NCI-H748 (cell line): ENCODE measurements at regions not wholly inside any gene's neighbourhood (a gene's known extent, or its start where the extent isn't known, plus 50 kb on each side); places are given as distances from the start of the nearest gene placed in this dataset.

ENCODE experiments used
- DNase-seq: peaks from one replicate; lab custom pipeline; 2025; ENCODE audit not compliant: unreplicated experiment; lab: John Stamatoyannopoulos, UW

DNA sequence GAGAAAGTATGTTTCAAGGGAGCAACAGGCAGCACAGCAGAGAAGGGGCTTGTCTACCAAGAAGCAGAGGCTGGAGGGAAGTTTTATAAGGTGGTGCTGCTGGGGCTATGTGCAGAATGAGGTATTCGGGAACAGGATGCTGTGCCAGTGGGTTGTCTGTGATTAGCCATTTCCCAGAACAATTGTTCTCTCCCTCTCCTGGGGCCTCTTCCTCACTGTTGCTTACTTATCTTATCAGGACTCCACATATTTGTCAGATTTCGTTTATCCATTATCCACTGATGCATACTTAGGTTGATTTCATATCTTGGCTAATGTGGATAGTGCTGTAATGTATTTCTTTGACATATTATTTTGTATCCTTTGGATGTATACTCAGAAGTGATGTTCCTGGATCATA, 195.1 kb upstream of the RTL1 start:
- peak; percentile 29 for DNase-seq

DNA sequence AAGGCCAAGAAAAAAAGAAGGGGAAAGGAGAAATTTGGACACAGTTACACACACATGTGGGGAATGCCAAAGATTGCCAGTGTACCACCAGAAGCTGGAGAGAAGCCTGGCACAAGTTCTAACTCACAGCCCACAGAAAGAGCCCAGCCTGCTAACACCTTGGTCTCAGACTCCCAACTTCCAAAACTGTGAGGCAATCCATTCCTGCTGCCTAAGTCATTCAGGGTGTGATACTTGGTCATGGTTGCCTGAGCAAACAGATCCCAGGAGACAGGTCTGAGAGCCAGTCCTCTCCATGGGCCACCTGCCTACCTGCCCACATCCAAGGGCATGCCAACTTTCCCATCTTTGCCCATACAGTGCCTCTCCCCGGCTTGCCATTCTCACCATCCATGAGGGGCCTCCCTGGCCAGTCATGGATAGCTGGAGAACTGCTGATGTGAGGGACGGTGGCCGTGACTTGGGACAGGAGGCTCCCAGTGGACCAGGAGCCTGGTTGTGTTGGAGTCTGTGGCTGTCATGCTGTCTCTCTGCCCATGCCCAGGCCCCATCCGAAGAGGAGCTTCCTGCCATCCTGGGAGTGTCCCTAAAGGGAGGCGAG, 198.0 kb upstream of the RTL1 start:
- DNase-seq: no peak

DNA sequence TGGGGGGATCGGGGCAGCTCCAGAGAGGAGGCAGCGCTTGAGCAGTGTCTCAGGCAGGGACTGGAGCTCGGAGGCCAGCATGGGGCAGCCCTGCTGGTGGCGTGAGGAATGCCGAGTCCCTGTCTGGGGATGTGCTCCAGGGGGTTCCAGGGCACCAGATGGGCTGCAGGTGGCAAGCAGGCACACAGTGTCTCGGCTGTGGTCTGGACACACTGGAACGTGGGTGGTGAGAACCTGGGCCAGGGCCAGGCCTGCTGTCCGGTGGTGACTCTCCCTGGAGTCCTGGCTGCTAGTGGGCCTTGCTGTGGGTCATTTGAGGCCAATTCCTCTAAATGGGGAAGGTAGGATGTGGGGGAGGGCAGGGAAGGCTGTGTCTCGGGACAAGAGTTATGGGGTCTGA, 199.4 kb upstream of the RTL1 start:
- no peak for DNase-seq

DNA sequence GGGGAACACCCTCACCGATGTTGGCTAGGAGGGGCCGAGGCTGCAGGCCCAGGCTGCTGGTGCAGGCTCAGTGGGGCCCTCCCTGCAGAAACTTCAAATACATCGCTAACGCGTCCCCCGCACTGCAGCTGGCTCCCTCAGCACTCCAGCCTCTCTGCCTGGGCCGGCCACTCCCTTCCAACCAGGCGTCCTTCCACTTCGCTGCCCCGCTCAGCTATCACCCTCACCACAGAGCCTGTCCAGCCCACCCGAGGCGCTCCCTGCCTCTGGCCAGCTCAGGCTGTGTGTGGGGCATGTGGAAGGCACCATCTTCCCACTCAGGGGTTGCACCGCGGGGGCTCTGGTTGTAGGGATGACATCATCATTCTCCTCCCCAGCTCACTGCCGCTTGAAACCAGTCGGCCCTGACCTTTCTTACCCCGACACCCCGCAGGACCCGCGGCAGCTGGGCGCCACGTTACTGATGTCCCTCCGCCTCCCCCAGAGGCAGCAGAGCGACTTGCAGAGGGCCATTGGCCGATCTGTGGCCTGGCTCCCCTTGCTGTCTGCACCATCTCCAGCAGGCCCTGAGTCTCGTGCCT, 199.9 kb upstream of the RTL1 start:
- DNase-seq: no peak

DNA sequence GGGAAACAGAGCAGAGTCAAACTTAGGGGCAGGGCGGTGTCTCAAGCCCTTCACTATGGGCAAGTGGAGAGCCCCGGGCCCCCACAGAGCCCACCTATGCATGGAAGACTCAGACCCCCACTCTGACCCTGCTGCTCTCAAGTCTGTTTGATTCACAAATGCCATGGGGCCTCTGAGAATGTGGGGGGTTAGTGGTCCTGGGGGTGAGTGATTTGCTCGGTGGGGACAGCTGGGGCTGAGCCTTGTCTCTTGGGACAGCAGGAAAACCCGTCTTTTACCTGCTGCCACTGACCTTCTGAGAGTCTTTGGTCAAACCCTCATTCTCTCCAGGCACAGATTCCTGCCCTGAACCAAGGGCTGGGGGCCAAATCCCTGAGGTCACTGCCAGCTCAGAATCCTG, 201.0 kb upstream of the RTL1 start:
- DNase-seq: no peak

DNA sequence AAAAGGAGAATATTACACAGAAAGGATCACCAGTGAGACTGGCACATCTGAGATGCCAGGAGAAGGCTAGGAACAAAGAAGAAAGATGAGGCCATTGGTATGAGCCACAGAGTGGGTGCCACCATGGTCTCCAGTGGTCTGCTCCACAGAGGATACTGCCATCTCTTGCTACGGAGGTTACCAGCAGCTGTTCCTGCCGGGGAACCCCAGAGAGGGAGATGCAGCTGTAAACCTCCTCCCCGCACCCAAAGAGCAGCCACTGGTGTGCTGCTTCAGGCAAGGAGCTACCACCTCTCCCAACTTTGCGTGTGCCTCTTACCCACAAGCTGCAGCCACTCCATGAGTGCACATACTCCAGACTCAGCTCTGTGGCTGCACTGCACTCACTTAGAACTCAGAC, 201.5 kb upstream of the RTL1 start:
- no peak for DNase-seq

DNA sequence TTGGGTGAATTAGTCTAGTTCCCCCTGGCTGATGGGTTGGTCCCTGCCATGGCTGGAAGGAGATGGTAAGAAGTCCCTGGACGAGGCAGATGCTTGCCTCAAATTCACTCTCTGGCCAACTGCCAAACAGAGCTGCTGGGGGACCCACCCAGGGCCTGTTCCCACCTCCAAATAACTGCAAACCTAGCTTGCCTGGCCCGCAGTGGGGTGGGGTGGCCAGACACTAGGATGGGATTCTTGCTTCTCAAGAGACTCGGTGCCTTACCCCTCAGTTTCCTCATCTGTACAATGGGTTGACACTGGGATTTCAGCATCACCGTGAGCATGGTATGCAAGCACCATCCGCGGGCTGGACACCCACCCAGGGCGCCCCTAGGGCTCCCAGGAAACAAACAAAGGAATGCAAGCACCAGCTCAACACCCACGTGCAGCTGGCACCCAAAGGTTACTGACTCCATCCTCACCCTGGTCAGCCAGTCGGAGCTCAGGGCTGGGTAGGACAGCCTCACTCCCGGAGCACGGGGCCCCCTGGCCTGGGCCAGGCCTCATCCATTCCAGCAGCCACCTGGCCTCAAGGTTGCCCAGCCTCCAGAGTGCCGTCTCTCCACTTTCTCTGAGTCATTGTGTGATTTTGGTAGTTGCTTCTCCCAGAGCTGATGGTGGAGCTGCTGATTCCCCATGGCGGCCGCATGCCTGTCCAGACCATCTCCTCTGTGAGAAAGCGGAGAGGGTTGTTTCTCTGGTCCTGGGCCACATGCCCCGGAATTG, 205.2 kb upstream of the RTL1 start:
- DNase-seq: no peak

DNA sequence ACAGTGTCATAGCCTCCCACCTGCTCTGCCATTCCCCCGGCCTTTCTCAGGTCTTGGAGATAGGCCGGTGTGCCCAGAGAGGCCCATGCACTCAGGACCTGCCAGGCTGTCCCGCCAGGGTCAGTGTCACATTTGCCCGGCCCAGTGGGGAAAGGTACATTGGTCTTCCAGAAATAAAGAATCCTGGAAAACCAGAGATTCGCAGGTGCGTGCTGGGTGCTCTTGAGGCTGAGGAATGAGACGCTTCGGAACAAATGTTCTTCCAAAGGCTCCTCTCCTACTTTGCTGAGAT, 205.8 kb upstream of the RTL1 start:
- DNase-seq: no peak

DNA sequence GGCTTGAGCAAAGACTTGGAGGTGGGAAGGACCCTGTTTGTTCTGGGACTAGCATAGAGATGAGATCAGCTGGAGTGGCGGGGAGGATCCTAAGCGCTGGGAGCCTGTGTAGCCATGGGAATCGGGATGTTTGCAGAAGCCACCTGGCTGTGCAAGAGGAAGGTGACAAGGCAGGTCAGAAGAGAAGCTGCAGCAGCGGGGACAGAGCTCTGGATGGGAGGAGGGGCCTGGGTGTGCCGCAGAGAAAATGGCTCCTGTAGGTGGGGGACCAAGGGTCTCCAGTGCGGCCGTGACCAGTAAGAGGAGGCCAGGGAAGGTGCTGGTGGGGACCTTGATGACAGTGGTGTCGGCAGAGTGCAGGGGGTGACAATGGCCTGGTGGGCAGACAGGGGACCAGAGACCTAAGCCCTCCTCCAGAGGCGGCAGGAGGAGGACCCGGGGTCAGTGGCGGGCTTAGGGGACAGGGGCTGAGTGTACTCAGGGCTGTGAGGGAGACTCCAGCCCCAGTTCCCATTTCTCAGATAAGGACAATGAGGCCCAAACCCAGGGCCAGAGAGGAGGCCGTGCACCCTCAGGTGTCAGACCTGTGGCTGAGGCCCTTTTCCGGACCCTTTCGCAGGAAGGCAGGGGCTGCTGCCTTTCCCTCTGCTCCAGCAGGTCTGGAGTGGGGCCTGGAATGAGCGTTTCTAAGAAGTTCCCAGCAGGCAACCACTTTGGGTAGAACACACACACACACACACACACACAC, 206.6 kb upstream of the RTL1 start:
- peak; percentile 78 for DNase-seq

DNA sequence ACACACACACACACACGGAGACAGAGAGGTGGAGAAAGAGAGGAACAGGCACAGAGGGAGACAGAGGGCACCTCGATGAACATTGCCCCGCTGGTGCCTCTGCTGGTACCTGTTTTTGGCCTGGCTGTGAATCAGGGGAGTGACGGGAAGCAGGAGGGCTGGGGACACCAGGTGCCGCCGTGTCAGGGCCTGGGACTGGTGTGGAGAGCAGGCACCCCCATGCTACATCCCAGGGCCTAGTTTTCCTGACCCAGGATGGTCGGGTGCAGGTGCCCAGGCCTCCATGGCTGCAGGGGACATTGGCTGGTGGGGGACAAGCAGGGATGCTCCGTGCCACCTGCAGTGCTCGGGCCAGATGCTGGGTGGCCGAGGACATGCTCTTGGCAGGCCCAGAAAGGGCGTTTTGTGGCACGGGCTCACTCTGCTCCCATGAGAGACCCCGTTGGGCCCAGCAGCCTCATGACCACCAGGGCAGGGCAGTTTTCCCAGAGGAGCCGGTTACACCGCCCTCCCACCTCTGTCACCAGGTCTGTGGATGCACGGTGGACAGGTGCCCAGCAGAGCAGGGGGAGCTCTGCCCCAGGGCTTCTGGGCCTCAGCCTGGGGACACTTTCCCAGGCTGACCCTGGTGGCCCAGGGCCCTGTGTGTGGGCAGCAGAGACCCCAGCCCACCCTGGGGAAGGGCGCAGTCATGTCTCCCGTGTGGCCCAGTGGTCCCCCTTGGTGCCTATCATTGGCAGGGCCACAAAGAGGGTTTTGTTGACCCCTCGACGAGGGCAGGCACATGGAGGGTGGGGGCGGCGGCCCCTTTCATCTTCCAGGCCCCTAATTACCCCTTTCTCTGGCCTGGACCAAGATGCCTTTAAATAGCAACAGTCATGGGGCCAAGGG, 207.5 kb upstream of the RTL1 start:
- DNase-seq: no peak

DNA sequence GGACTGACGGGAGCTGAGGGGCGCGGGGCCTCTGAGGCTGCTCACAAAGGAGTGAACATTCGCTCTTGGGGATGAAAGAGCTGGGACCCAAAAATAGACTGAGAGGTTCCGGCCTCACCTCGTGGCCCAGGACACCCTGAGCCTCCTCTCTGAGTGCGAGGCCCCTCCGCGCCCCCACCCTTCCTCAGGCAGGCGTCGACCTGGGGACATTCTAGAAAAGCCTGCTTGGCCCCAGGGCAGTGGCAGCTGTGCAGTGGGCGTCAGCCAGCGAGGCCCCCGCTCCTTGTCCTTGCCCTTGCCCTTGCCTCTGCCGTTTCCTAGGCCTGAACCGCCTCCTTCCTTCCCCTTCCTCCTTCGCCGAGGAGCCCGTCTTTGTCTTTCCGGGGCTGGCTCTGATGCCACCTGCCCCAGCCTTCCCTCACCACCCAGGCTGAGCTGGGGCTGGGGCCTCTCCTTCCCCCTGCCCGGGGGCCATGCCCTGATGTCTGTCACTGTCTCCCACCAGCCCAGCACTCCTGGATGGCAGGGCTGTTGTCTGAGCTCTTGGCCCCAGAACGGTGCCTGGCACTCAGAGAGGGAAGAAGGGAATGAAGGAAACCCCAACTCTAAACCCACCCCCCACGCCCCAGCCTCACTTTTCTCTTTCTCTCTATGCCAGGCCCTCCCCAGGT, 208.2 kb upstream of the RTL1 start:
- no peak for DNase-seq

DNA sequence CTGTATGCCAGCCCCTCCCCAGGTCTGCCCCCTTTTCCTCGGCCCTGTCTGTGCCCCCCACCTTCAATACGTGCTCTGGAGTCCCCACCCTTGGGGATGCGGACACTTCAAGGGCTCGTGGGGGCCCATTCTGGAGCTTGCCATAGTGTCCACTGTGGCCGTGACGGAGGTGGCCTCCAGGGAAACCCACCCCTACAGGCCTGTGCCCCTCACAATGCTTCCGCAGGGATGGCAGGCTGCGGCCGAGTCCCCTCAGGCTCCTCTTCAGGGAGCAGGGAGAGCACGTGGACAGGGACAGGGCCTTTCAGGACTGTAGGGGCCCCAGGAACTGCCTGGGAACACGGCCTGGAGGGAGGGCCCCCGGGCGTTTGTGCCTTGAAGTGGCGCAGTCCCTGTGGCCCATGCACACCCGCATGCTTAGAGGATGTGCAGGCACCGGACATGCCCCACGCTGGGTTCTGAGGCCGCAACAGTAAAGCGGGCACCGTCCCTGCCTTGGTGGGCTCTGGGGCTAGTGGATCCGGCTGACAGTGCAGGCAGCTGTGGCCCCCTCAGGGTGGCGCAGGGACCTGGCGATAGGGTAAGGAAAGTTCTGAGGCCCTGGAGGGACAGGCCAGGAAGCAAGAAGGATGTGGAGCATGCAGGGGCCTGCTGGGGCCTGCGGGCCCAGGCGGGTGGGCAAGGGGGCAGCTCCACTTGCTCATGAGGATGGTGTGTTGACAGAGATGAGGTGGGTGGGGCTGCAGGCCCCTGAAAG, 209.0 kb upstream of the RTL1 start:
- DNase-seq: no peak

DNA sequence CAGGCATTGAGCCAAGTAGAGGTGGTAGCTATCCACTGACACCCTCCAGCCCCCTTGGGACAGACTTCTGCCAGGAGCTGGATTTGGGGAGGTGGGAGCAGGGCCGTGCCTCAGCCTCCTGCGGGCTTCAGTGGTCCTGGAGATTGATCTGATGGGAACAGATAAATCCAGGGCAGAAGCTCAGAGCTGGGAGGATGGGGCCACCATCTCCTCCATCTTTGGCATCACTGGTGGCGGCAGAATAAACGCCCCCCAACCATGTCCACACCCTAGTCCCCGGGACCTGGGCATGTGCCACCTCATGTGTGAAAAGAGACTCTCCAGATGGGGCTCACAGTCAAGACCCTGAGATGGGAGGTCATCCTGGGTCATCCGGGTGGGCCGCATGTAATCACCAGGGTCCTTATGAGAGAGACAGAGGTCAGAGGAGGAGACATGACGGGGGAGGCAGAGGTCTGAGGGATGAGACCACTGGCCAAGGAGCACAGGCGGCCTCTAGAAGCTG, 209.6 kb upstream of the RTL1 start:
- no peak for DNase-seq

DNA sequence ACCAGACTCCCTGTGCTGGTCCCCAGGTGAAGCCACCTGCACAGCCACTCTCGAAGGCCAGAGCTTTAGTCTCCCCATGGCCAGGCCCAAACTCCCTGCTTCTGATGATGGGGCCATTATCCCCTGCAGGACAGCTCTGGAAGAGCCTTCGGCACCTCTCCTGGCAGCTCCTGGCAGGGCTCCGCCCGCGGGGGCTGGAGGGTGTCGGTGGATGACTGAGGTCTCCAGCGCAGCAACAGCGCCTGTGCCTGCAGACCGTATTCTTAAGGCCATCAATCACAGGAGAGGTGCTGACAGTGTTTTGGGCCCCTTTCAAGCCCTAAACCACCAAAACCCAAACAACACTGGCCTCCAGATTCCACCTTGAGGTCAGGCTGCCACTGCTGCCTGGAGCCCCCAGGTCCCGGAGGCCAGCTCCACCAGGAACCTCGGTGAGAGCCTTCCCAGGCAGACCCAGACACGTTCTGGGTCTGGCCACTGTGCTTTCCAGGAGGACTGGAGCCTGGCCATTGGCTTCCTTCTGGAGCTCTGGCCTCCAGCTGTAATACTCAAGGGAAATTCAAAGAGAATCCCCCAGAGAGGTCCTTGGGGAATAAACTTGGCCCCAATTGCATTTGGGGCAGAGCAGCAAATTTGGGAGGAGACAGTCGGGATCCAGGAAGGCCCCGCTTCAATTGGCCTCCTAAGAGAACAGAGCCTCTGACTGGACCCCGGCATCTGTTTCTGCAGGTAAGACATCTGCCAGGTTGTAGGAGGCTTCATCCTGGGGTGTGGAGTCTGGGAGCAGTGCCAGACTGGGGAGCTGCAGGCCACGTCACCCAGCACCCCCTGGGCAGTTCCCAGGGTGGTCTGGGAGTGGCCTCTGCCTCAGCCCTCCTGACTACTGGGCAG, 210.6 kb upstream of the RTL1 start:
- DNase-seq: no peak

DNA sequence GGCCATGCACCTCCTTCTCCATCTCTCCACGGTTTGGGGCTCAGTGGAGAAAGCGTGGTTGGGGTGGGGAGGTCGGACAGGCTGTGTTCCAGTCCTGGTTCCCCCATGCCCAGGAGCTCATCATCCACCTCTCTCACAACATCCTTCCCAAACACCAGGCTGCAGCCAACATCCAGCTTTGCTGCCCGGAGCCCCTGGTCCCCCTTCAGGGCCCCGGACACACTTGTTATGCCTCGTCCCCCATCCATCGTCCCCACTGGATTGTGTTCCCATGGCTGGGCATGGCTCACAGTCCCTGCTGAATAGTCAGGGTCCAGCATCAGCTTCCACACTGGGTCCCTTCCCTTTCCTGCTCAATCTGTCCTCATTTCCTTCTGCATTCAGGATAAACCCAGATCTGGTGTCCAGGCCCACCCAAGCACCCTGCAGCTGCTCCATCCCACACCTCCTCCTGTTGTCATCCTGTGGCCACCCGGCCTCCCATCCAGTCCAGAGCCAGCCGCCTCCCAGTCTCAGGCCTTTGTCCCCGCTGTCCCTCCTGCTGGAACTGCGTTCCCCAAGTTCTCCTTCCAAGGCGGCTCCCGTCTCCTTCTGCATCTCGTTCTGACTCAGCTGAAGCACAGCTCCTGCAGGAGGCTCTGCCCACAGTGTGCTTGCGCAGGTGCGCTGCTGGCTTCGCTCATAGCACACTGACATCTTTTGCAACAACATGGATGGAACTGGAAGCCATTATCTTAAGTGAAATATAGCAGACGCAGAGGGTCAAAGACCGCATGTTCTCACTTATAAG, 211.4 kb upstream of the RTL1 start:
- DNase-seq: no peak

DNA sequence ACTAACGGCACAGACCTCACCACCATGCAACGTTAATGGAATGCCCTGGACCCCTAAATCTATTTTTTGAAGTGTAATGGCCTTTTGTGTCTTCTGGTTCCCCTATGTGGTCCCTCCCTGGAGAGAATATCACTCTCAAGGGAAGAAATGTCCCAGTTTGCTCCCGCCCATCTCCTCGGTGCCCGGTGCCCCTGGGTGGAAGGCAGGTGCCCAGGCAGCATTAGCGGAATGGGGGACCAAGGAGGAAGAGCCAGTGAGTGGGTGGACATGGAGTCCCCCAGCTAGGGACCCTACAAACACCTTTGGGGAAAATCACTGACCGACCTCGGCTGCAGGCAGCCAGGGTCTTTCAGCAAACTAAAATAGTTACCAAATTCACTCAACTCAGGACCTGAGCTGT, 212.1 kb upstream of the RTL1 start:
- DNase-seq: no peak

DNA sequence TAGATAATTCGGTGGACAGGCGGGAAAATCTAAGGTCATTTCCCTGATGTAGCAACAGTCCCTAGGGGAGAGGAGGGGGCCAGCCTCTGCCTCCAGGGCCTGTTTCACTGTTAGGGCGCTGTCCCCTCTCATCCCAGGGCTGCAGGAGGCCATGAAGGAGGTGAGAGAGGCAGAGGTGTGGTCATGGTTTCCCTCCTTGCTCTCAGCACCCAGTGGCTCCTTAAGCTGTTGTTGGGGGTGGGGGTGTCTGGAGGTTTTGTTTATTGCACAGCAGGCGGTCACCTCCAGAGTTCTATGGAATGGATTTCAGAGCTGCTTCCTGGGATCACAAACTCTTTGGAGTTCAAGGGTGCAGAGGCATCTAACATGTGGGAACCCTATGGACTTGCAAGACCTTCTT, 212.5 kb upstream of the RTL1 start:
- no peak for DNase-seq
